H9 (cell line): ENCODE measurements at regions not wholly inside any gene's neighbourhood (a gene's known extent, or its start where the extent isn't known, plus 50 kb on each side); places are given as distances from the start of the nearest gene placed in this dataset.

Experiments used
- DNase-seq: peaks from one replicate; pipeline ENCODE4 v3.0.0-alpha.2; 2017
- H2AFZ ChIP-seq: one replicate; pipeline ENCODE4 v1.6.1; 2013; ENCODE audit warnings: mild to moderate bottlenecking, low read length, control low read depth, moderate library complexity
- H2AK5ac ChIP-seq: 2 replicates; pipeline ENCODE4 v1.6.1; 2013; ENCODE audit warnings: low read length, control low read depth, mixed read lengths; ENCODE audit not compliant: insufficient read length
- H2BK120ac ChIP-seq: one replicate; pipeline ENCODE4 v1.6.1; 2013; ENCODE audit warnings: low read depth, mild to moderate bottlenecking, low read length, control low read depth, inconsistent platforms; ENCODE audit not compliant: poor library complexity, severe bottlenecking
- H2BK12ac ChIP-seq: 2 replicates; pipeline ENCODE4 v1.6.1; 2013; ENCODE audit warnings: low read length, control low read depth, mixed read lengths, low read depth; ENCODE audit not compliant: insufficient read length
- H2BK15ac ChIP-seq: 2 replicates; pipeline ENCODE4 v1.6.1; 2013; ENCODE audit warnings: low read depth, low read length, control low read depth
- H2BK20ac ChIP-seq: one replicate; pipeline ENCODE4 v1.6.1; 2013; ENCODE audit warnings: low read depth, mild to moderate bottlenecking, low read length, control low read depth, inconsistent platforms; ENCODE audit not compliant: poor library complexity, severe bottlenecking
- H2BK5ac ChIP-seq: 2 replicates; pipeline ENCODE4 v1.6.1; 2013; ENCODE audit warnings: low read length, control low read depth, mixed read lengths; ENCODE audit not compliant: insufficient read length
- H3K14ac ChIP-seq: 2 replicates; pipeline ENCODE4 v1.6.1; 2013; ENCODE audit warnings: low read length, control low read depth; ENCODE audit not compliant: insufficient read depth
- H3K18ac ChIP-seq: 2 replicates; pipeline ENCODE4 v1.6.1; 2013; ENCODE audit warnings: low read depth, mild to moderate bottlenecking, mixed read lengths, low read length, control low read depth; ENCODE audit not compliant: insufficient read length
- H3K23ac ChIP-seq: 2 replicates; pipeline ENCODE4 v1.6.1; 2013; ENCODE audit warnings: low read length, control low read depth, mixed read lengths, low read depth; ENCODE audit not compliant: insufficient read length
- H3K23me2 ChIP-seq: 2 replicates; pipeline ENCODE4 v1.6.1; 2013; ENCODE audit warnings: low read depth, mild to moderate bottlenecking, mixed read lengths, low read length, control low read depth; ENCODE audit not compliant: insufficient read length, poor library complexity, severe bottlenecking
- H3K27ac ChIP-seq: 2 replicates; pipeline ENCODE4 v1.5.1; 2013; ENCODE audit warnings: low read length, control low read depth, mixed read lengths, low read depth; ENCODE audit not compliant: insufficient read length
- H3K27me3 ChIP-seq: 2 replicates; pipeline ENCODE4 v1.6.1; 2013; ENCODE audit warnings: low read length, control low read depth, inconsistent platforms; ENCODE audit not compliant: insufficient read depth
- H3K4ac ChIP-seq: 2 replicates; pipeline ENCODE4 v1.6.1; 2013; ENCODE audit warnings: low read depth, mild to moderate bottlenecking, control low read depth, inconsistent platforms, low read length, moderate library complexity
- H3K4me1 ChIP-seq: 2 replicates; pipeline ENCODE4 v1.6.1; 2013; ENCODE audit warnings: low read length, control low read depth, inconsistent platforms; ENCODE audit not compliant: insufficient read depth
- H3K4me2 ChIP-seq: 2 replicates; pipeline ENCODE4 v1.6.1; 2013; ENCODE audit warnings: low read length, control low read depth, mixed read lengths; ENCODE audit not compliant: insufficient read length, insufficient read depth
- H3K56ac ChIP-seq: 2 replicates; pipeline ENCODE4 v1.6.1; 2013; ENCODE audit warnings: low read depth, mild to moderate bottlenecking, mixed read lengths, low read length, control low read depth; ENCODE audit not compliant: insufficient read length
- H3K79me1 ChIP-seq: 2 replicates; pipeline ENCODE4 v1.6.1; 2013; ENCODE audit warnings: low read depth, mild to moderate bottlenecking, moderate library complexity, low read length, control low read depth, inconsistent platforms; ENCODE audit not compliant: insufficient read depth, poor library complexity, severe bottlenecking
- H3K79me2 ChIP-seq: 2 replicates; pipeline ENCODE4 v1.6.1; 2013; ENCODE audit warnings: low read length, control low read depth, inconsistent platforms; ENCODE audit not compliant: insufficient read depth
- H3K9ac ChIP-seq: 2 replicates; pipeline ENCODE4 v1.6.1; 2013; ENCODE audit warnings: low read length, control low read depth, mixed read lengths; ENCODE audit not compliant: insufficient read length; ENCODE audit errors: extremely low read depth
- H3K9me3 ChIP-seq: one replicate; pipeline ENCODE4 v1.6.1; 2013; ENCODE audit warnings: low read depth, low read length, inconsistent platforms; ENCODE audit not compliant: control insufficient read depth
- H3T11ph ChIP-seq: one replicate; pipeline ENCODE4 v1.6.1; 2013; ENCODE audit warnings: mild to moderate bottlenecking, low read length, control low read depth, inconsistent platforms
- H4K20me1 ChIP-seq: one replicate; pipeline ENCODE4 v1.6.1; 2013; ENCODE audit not compliant: control insufficient read depth, insufficient read length, insufficient read depth
- H4K5ac ChIP-seq: 2 replicates; pipeline ENCODE4 v1.6.1; 2013; ENCODE audit warnings: low read depth, mild to moderate bottlenecking, mixed read lengths, low read length, control low read depth; ENCODE audit not compliant: insufficient read length
- H4K8ac ChIP-seq: replicated peaks from 2 replicates; pipeline ENCODE4 v1.6.1; 2013; ENCODE audit warnings: low read length, control low read depth, mixed read lengths, low read depth; ENCODE audit not compliant: insufficient read length
- H4K91ac ChIP-seq: 2 replicates; pipeline ENCODE4 v1.6.1; 2013; ENCODE audit warnings: low read depth, mild to moderate bottlenecking, moderate library complexity, mixed read lengths, low read length, control low read depth; ENCODE audit not compliant: insufficient read length
- H3K27ac Mint-ChIP-seq, 3 experiments: 2 replicates in 2 of 3; 3 replicates in 1 of 3; pipeline ENCODE4 v1.8.0; 2020 to 2021; ENCODE audit warnings: mixed read lengths in 3 of 3, mild to moderate bottlenecking in 1 of 3, moderate library complexity in 1 of 3
- H3K27me3 Mint-ChIP-seq: 2 replicates; pipeline ENCODE4 v1.8.0; 2021; ENCODE audit warnings: low read depth, mild to moderate bottlenecking, moderate library complexity, mixed read lengths
- H3K36me3 Mint-ChIP-seq, 3 experiments: 2 replicates in 2 of 3; 3 replicates in 1 of 3; pipeline ENCODE4 v1.8.0; 2020 to 2021; ENCODE audit warnings: low read depth in 3 of 3, mixed read lengths in 3 of 3; ENCODE audit not compliant: insufficient read depth in 1 of 3
- H3K4me1 Mint-ChIP-seq, 2 experiments: 2 replicates each; pipeline ENCODE4 v1.8.0; 2020; ENCODE audit warnings: mixed read lengths in 2 of 2
- H3K4me3 Mint-ChIP-seq, 2 experiments: 2 replicates in 1 of 2; 3 replicates in 1 of 2; pipeline ENCODE4 v1.8.0; 2020 to 2021; ENCODE audit warnings: mild to moderate bottlenecking in 2 of 2, mixed read lengths in 2 of 2, moderate library complexity in 1 of 2
- H3K9me3 Mint-ChIP-seq, 2 experiments: 2 replicates in 1 of 2; 3 replicates in 1 of 2; pipeline ENCODE4 v1.8.0; 2020; ENCODE audit warnings: mild to moderate bottlenecking in 2 of 2, mixed read lengths in 2 of 2, moderate library complexity in 1 of 2
- WGBS: extraction: QIAGEN DNeasy Blood & Tissue Kit; methylation state at CpG from one replicate; pipeline ENCODE4 v1.1.7; 2013; ENCODE audit warnings: missing lambda C conversion rate, low lambda C conversion rate, mixed read lengths; ENCODE audit not compliant: insufficient read length; ENCODE audit errors: extremely low coverage; 5-methylcytosine and 5-hydroxymethylcytosine counted together
- TF ChIP-seq, protein P1 (sequence below): fragments of 200-600 bp; sonication (generic); conservative IDR thresholded peaks from 3 replicates; pipeline ENCODE4 v1.8.0; 2021; ENCODE audit warnings: antibody characterized with exemption, mild to moderate bottlenecking

DNA sequence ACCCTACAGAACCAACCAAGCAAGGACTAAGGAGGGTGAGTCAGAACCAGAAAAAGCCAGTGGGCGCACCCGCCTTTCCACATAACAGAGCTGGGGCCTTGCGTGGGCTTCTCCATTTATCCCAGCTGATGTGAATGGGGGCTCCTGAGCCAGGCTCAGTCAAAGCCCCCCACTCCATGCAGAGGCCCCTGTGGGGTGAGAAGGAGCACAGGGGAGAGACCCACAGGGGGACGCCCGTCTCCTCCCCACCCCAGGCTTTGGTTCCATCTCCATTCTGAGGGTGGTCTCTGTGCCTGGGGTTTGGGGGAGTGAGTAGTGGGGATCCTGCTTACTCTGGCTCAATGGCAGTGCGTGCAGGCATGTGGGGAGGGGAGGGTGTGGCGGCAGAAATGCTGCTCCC lies 210.1 kb upstream of the TNRC6C start:
- Histone ChIP-seq H3K27me3 (no peaks in the 10 kb centered on the region), H3K79me1 (no peaks in the 10 kb centered on the region), H2AK5ac (no peak overlapping the region), H3K18ac (no peak overlapping the region), H4K5ac (no peak overlapping the region), H2BK120ac (no peak overlapping the region), H3T11ph (no peak overlapping the region), H2BK5ac (no peak overlapping the region), H2BK15ac (no peak overlapping the region), H3K56ac (no peak overlapping the region), H3K23ac (no peak overlapping the region), H3K9ac (no peak overlapping the region), H3K27ac (no peak overlapping the region), H2AFZ (no peak overlapping the region), H4K8ac (no peak overlapping the region), H3K4ac (no peak overlapping the region), H3K9me3 (no peaks in the 10 kb centered on the region), H4K91ac (no peak overlapping the region), H3K23me2 (no peaks in the 10 kb centered on the region), H4K20me1 (no peaks in the 10 kb centered on the region), H3K4me2 (no peak overlapping the region), H3K4me1 (peaks cover 2% of the 10 kb centered on the region; the same call in 1 of the 2 replicates), H3K14ac (no peak overlapping the region), H2BK12ac (no peak overlapping the region), H3K79me2 (no peaks in the 10 kb centered on the region), H2BK20ac (no peak overlapping the region)
- peaks cover 39% of the 10 kb centered on the region for H3K27me3 Mint-ChIP-seq
- peaks cover 40 to 52% of the 10 kb centered on the region in 2 experiments for H3K4me1 Mint-ChIP-seq
- DNase-seq: no peak
- no peak overlapping the region; a peak in 1 of 7 replicates for H3K27ac Mint-ChIP-seq
- no peak overlapping the region for H3K4me3 Mint-ChIP-seq
- peaks cover 0 to 14% (median 0%) of the 10 kb centered on the region in 3 experiments; a peak in 3 of 7 replicates for H3K36me3 Mint-ChIP-seq
- TF ChIP-seq, protein P1, sequence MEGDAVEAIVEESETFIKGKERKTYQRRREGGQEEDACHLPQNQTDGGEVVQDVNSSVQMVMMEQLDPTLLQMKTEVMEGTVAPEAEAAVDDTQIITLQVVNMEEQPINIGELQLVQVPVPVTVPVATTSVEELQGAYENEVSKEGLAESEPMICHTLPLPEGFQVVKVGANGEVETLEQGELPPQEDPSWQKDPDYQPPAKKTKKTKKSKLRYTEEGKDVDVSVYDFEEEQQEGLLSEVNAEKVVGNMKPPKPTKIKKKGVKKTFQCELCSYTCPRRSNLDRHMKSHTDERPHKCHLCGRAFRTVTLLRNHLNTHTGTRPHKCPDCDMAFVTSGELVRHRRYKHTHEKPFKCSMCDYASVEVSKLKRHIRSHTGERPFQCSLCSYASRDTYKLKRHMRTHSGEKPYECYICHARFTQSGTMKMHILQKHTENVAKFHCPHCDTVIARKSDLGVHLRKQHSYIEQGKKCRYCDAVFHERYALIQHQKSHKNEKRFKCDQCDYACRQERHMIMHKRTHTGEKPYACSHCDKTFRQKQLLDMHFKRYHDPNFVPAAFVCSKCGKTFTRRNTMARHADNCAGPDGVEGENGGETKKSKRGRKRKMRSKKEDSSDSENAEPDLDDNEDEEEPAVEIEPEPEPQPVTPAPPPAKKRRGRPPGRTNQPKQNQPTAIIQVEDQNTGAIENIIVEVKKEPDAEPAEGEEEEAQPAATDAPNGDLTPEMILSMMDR: no peak
- WGBS: no CpG with 5 or more reads among the region's 7 CpGs
- peaks cover 0 to 10% of the 10 kb centered on the region in 2 experiments; a peak in 2 of 5 replicates for H3K9me3 Mint-ChIP-seq
